Amniotic epithelial cell (primary cell): ENCODE measurements at regions not wholly inside any gene's neighbourhood (a gene's known extent, or its start where the extent isn't known, plus 50 kb on each side); places are given as distances from the start of the nearest gene placed in this dataset.
"Not testable (repeated sequence)": the region's sequence is repeated elsewhere in the genome, so short reads cannot be mapped to it uniquely, and the experiment has no call there.

Experiments used
- DNase-seq: peaks from one replicate; pipeline ENCODE4 v3.0.0-alpha.2; 2010; ENCODE audit warnings: low read depth

- DNase-seq = no peak
These were observed 204.6 kb upstream of the SLIT2 start for GRCh38 chr4:20046931-20047677.

- peak; percentile 46 for DNase-seq
These were observed 205.5 kb upstream of the SLIT2 start for GRCh38 chr4:20046179-20046578.

DNA sequence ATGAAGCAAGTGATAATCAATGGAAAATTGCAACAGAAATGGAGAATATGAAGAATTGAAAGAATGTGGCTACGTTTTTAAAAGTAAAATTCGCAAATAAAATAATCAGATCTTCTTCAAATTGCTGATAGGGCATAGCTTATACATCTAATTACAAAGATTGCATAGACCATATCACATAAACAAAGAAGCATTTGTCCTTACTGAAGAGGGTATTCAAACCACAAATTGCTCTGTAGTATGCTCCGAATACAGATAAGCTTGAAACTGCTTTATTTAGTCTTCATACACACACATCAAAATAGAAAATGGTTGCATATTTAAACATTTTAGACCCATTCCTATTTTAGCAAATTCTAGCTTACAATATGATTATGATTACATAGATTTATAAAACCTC, 206.7 kb upstream of the SLIT2 start:
- peak; percentile 12 for DNase-seq

- peak; percentile 90 for DNase-seq
These were observed 207.2 kb upstream of the SLIT2 start for GRCh38 chr4:20044502-20044911.

DNA sequence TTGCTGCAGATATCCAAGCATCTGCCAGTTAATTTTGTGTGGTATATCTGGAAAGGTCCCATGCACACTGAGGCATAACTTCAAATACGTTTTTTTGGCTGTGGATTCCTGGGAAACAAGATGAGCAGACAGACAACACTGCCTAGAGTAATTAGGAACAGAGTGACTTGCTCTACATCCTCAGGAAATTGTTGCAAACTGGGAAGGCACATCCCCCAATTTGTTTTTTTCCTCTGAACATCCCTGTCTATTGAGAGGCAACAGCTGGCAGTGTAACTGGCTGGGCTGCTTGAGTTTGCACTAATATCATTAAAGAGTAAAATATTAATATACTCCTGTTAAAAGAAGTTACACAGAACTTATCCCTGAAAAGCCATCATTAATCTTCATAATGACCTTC, 207.7 kb upstream of the SLIT2 start:
- no peak for DNase-seq

- DNase-seq = no peak
These were observed 208.9 kb upstream of the SLIT2 start for GRCh38 chr4:20042769-20043168.

GRCh38 chr4:20041839-20042407, 209.8 kb upstream of the SLIT2 start:
- DNase-seq = no peak

DNA sequence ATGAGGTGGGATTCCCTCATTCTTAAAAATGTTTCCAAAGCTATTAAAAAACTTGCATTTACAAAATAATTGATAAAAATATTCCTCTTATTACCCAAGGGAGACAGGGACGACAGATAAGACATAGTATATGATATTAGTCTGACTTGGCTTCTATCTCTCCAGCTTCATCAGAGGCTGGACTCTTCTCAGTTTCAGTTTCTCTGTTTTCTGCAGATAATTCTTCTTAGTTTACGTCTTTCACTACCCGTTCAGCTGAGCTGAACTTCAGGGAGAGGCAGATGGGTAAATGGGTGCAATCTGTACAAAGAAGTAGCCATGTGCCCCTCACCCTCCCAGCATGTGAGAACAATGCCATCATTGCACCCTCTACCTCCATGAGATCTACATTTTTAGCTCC, 214.0 kb upstream of the SLIT2 start:
- DNase-seq = no peak

DNA sequence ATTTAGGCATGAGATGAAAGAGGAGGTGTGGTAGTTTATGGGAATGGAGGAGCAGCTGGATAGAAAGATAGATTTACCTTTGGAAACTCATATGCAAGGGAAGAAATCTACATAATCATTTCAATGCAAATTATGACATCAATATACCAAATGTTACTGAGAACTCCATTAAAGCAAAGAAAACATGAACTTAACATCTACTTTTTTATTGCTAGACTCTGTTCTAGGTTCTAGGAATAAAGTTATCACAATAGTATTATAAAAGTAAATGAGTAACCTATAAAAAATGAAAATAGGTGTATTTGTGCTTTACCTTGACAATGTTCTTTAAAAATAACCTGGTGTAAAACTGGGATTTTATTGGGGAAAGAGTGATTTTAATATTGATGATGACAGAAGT, 221.6 kb upstream of the SLIT2 start:
- no peak for DNase-seq

DNA sequence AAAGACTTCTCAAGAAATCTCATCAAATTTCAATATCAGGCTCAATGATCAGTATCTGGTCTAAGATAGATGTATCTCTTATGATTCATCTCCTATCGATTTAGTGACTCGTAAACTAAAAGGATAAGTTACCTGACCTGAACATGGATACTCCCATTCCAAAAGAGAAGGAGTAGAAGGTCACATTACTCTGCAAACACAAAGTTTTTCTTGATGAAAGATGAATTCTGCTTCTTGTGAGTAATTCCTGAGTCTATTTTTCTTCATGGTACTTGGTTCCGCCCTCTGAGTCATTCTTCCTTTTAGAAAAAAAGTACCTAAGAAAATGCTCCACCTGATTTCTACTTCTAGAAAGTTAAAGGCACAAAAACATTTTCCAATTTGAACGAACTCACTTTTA, 223.1 kb upstream of the SLIT2 start:
- no peak for DNase-seq

DNA sequence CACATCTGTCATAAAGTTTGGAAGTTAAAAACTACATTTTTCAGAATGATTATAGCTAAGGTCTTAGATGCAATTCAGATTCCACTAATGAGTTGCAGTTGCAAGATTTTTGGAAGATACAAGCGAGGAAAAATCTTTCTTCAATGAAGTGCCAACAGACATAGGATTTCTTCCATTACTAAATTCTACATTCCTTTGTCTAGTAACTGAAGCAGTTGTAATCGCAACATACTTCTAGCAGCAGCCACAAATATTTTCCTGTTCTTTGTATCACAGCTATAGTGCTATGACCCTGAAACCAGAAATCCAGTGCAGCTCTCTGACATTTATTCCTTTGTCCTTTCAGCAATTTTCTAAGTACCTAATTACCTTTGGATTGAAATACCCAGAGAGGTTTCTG, 225.2 kb upstream of the SLIT2 start:
- peak; percentile 34 for DNase-seq

- no peak for DNase-seq
These were observed 229.2 kb upstream of the SLIT2 start for GRCh38 chr4:20022471-20022870.

- no peak for DNase-seq
These were observed 231.6 kb upstream of the SLIT2 start for GRCh38 chr4:20020056-20020455.

DNA sequence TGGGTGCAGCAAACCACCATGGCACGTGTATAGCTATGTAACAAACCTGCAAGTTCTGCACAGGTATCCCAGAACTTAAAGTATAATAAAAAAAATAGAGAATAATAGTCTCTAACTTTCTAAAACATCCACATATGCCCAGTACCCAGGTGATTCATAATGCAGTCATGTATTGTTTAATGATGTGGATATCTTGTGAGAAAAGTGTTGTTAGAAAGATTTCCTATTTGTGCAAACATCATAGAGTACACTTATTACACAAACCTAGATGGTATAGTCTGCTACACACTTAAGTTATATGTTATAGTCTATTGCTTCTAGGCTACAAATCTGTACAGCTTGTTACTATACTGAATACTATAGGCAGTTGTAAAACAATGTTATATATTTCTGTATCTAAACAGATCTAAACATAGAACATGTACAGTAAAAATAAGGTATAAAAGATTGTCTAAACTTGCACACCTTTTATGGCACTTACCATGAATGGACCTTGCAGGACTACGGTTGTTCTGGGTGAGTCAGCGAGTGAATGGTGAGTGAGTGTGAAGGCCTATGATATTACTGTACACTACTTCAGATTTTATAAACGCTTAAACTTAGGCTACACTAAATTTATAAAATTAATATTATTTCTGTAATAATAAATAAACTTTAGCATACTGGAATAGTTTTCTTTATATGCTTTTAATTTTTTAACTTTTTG, 232.2 kb upstream of the SLIT2 start:
- peak; percentile 16 for DNase-seq

DNA sequence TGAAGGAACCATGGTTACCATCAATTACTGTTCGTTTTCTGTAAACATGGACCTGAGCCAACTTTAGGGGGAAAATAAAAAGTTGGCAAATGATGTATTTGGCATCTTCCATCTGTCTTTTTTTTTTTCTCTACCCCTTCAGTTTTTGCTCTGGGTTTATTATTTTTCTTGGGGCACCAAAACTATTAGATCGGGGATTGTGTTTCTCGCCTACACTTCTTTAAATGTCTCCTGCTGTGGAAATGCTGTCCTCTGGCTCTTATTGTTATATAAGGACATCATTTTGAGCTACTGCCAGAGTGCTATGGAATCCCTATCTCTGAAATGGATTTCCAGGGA, 234.0 kb upstream of the SLIT2 start:
- DNase-seq = no peak

- peak; percentile 88 for DNase-seq
These were observed 234.5 kb upstream of the SLIT2 start for GRCh38 chr4:20017070-20017776.

DNA sequence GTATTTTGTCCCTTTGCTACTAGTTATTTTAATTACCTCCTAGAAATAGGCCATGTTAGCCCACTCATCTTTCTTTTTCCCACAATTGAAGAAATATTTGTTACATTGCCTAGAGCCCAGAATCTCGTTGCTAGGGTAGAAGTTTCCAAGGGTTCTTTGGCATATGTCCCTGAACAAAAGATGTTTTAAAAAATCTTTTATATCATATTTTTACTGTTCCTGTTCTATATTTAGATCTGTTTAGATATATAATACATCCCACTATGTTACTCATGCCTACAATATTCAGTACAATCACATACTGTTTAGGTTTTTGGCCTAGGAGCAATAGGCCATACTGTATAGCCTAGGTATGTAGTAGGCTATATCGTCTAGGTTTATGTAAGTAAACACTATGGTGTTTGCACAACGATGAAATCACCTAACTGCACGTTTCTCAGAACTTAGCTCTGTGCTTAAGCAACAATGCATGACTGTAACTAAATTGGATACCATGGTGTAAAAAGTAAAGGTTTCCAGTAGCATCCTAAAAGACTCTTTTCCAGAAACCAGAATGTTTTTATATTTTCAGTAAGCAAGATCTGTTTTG, 236.0 kb upstream of the SLIT2 start:
- peak; percentile 11 for DNase-seq

DNA sequence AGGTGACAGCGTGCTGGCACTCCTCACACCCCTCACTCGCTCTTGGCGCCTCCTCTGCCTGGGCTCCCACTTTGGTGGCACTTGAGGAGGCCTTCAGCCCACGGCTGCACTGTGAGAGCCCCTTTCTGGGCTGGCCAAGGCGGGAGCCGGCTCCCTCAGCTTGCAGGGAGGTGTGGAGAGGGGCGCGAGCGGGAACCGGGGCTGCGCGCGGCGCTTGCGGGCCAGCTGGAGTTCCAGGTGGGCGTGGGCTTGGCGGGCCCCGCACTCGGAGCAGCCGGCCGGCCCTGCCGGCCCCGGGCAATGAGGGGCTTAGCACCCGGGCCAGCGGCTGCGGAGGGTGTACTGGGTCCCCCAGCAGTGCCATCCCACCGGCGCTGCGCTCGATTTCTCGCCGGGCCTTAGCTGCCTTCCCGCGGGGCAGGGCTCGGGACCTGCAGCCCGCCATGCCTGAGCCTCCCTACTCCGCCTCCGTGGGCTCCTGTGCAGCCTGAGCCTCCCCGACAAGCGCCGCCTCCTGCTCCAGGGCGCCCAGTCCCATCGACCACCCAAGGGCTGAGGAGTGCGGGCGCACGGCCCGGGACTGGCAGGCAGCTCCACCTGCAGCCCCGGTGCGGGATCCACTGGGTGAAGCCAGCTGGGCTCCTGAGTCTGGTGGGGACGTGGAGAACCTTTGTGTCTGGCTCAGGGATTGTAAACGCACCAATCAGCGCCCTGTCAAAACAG, 247.7 kb upstream of the SLIT2 start:
- not testable (repeated sequence) for DNase-seq

DNA sequence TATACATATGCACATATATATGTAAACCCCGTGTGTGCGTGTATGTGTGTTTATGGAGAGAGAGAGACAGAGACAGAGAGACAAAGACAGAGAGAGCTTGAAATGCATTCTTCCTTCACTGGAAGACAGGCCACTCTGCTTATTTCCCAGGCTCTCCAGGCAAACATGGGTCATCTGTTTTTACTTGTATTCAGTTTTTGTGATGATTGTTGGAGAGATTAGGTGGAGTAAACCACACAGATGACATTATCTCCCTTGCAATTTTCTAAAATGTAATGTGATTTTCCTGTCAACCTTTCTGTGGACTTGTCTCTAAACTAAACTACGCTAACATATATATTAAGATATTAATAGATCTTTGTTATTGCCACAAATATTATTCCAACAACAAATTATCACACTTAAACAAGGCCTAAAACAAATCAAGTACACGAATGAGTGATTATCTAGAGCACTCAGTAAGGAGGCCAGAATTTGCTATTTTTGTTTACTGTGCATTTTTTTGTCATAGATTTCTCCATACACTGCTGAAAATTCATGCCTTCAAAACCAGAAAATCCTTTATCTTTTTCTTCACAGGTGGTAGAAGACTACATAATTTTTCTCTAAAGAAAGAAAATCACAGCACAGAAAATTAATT, 251.8 kb upstream of the SLIT2 start:
- no peak for DNase-seq

DNA sequence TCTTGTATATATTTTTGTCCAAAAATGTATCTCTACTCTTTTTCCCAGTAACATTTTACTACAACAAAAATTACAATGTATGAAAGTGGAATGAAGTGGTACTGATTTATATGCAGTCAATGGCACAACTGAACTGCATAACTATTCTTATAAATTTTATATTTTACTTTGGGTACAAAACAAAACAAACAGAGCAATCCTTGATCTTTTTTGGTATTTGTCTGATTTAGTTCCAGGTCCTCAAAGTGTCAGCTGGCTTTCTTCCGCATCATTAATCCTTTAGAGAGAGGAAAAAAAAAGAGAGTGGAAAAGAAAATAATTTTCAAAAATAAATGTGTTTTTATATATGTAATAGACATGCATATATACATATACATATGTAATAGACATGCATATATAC, 252.4 kb upstream of the SLIT2 start:
- no peak for DNase-seq

DNA sequence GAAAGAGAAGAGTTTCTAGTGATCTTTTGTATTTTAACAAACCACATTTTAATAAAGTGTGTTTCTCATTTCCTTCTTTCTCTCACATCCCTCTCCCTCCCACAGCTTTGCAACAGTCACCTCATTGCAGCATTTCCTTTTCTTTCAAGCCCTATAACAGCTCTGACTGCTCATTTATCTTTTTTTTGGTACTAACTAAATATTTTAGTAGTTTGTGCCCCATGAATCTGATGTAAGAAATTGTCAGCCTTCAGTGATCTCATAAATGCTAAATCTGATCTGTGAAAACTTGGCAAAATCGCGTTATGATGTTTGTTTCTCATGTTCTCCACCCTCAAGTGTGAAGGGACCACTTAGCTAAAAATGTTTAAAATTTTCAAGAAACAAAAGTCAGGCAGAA, 258.5 kb upstream of the SLIT2 start:
- no peak for DNase-seq
